HCT116 (cell line): ENCODE measurements at regions not wholly inside any gene's neighbourhood (a gene's known extent, or its start where the extent isn't known, plus 50 kb on each side); places are given as distances from the start of the nearest gene placed in this dataset.

Experiments
- ATAC-seq: fragments of 200-7000 bp; cut with Tn5 transposase; 2 replicates; pipeline ENCODE4 v1.9.1; 2020; ENCODE audit warnings: mild to moderate bottlenecking, moderate library complexity
- BruUV-seq: library from RNA; stranded (reverse); fragments of 400-500 nt; replicated peaks from 2 replicates; lab custom pipeline; 2021; lab: Mats Ljungman, UMichigan
- CTCF ChIA-PET: fragments of 300-600 bp; sonication (Branson Sonifier 250); formaldehyde crosslinking; loops from one replicate; lab custom pipeline; 2021; ENCODE audit warnings: antibody characterized with exemption; lab: Charles Lee
- POLR2A ChIA-PET: fragments of 300-600, 350-600 bp; sonication (Branson Sonifier 250); formaldehyde crosslinking; loops from one replicate; lab custom pipeline; 2021; ENCODE audit warnings: antibody characterized with exemption; lab: Charles Lee
- RAD21 ChIA-PET, 2 experiments: fragments of 300-600 bp; sonication (Branson Sonifier 250); formaldehyde crosslinking; loops; one replicate each; lab custom pipeline; 2023; ENCODE audit warnings: low total read pairs in 2 of 2; ENCODE audit not compliant: uncharacterized antibody in 2 of 2, unreplicated experiment in 2 of 2, low non-redundant PET in 1 of 2; lab: Charles Lee
- DNase-seq: peaks from one replicate; pipeline ENCODE4 v3.0.0-alpha.2; 2010; ENCODE audit warnings: low read depth, low spot score
- H2AFZ ChIP-seq: fragments of 200-600 bp; shearing (Covaris generic), sonication (generic); 2 replicates; pipeline ENCODE4 v1.6.1; 2017; ENCODE audit warnings: low read depth, mixed run types, mixed read lengths, antibody characterized with exemption, low read length; ENCODE audit not compliant: poor library complexity, severe bottlenecking
- H3K27ac ChIP-seq: 2 replicates; pipeline ENCODE4 v1.5.1; 2012; ENCODE audit warnings: low read depth, low read length
- H3K27me3 ChIP-seq: fragments of 200-600 bp; sonication (generic); 2 replicates; pipeline ENCODE4 v1.6.1; 2016; ENCODE audit warnings: mixed run types, low read length, mixed read lengths; ENCODE audit not compliant: insufficient read depth
- H3K36me3 ChIP-seq, 2 experiments: fragments of 200-500 bp in 1 of 2; fragments of 200-600 bp in 1 of 2; sonication (Bioruptor generic) in 1 of 2; sonication (generic) in 1 of 2; 2 replicates each; pipeline versions ENCODE4 v1.5.1 to v1.6.1; 2014 to 2016; ENCODE audit warnings: low read length in 2 of 2, inconsistent platforms in 1 of 2, mixed read lengths in 1 of 2, mixed run types in 1 of 2; ENCODE audit not compliant: insufficient read depth in 2 of 2, control insufficient read depth in 1 of 2
- H3K4me1 ChIP-seq, 2 experiments: fragments of 200-600 bp in 1 of 2; sonication (generic) in 1 of 2; 2 replicates each; pipeline versions ENCODE4 v1.5.1 to v1.6.1; 2012 to 2017; ENCODE audit warnings: low read length in 2 of 2, inconsistent platforms in 1 of 2, mild to moderate bottlenecking in 1 of 2, mixed read lengths in 1 of 2, mixed run types in 1 of 2, moderate library complexity in 1 of 2; ENCODE audit not compliant: insufficient read depth in 2 of 2, control insufficient read depth in 1 of 2
- H3K4me2 ChIP-seq: fragments of 200-600 bp; sonication (generic); 2 replicates; pipeline ENCODE4 v1.6.1; 2017; ENCODE audit warnings: mixed run types, low read length, mixed read lengths
- H3K4me3 ChIP-seq, 2 experiments: fragments of 200-600 bp in 1 of 2; sonication (generic) in 1 of 2; replicated peaks in 1 of 2; 2 replicates each; pipeline ENCODE4 v1.5.1; 2011 to 2016; ENCODE audit warnings: low read length in 2 of 2, control low read depth in 1 of 2, low read depth in 1 of 2, mild to moderate bottlenecking in 1 of 2, mixed read lengths in 1 of 2, mixed run types in 1 of 2
- H3K79me2 ChIP-seq: fragments of 200-600 bp; sonication (generic); 2 replicates; pipeline ENCODE4 v1.6.1; 2017; ENCODE audit warnings: mild to moderate bottlenecking, mixed run types, low read length, moderate library complexity, mixed read lengths; ENCODE audit not compliant: insufficient read depth
- H3K9ac ChIP-seq: fragments of 200-600 bp; sonication (generic); 2 replicates; pipeline ENCODE4 v1.6.1; 2016; ENCODE audit warnings: low read length, mixed read lengths
- H3K9me2 ChIP-seq: fragments of 200-600 bp; sonication (generic), shearing (Covaris generic); 2 replicates; pipeline ENCODE4 v1.6.1; 2017; ENCODE audit warnings: mixed run types, mild to moderate bottlenecking, moderate library complexity; ENCODE audit not compliant: insufficient read depth
- H3K9me3 ChIP-seq, 2 experiments: fragments of 200-500 bp in 1 of 2; fragments of 200-600 bp in 1 of 2; sonication (Bioruptor generic) in 1 of 2; sonication (generic) in 1 of 2; 2 replicates each; pipeline ENCODE4 v1.6.1; 2014 to 2017; ENCODE audit warnings: low read length in 2 of 2, mixed read lengths in 2 of 2, inconsistent platforms in 1 of 2, low read depth in 1 of 2, mild to moderate bottlenecking in 1 of 2, mixed run types in 1 of 2, moderate library complexity in 1 of 2; ENCODE audit not compliant: control insufficient read depth in 1 of 2, insufficient read depth in 1 of 2
- H4K20me1 ChIP-seq: fragments of 200-600 bp; sonication (generic), shearing (Covaris generic); 2 replicates; pipeline ENCODE4 v1.6.1; 2017; ENCODE audit warnings: mixed run types, mild to moderate bottlenecking, moderate library complexity; ENCODE audit not compliant: insufficient read depth
- CBX3 ChIP-seq: IDR thresholded peaks from 2 replicates; pipeline ENCODE4 v1.6.1; 2012; ENCODE audit warnings: low read depth
- CEBPB ChIP-seq: IDR thresholded peaks from 2 replicates; pipeline ENCODE4 v1.6.1; 2012; ENCODE audit warnings: low read depth
- CTCF ChIP-seq, 3 experiments: fragments of 200-600 bp in 1 of 3; sonication (generic) in 1 of 3; IDR thresholded peaks in 2 of 3; conservative IDR thresholded peaks in 1 of 3; 2 replicates each; pipeline ENCODE4 v1.5.1; 2012 to 2017; ENCODE audit warnings: low read depth in 2 of 3, low read length in 2 of 3, antibody characterized with exemption in 1 of 3, borderline replicate concordance in 1 of 3, control low read depth in 1 of 3, mild to moderate bottlenecking in 1 of 3, mixed read lengths in 1 of 3, mixed run types in 1 of 3, moderate library complexity in 1 of 3; ENCODE audit not compliant: insufficient read depth in 1 of 3
- EZH2phosphoT487 ChIP-seq: fragments of 200-600 bp; IDR thresholded peaks from 2 replicates; pipeline ENCODE4 v1.6.1; 2018; ENCODE audit warnings: antibody characterized with exemption, borderline replicate concordance
- FOSL1 ChIP-seq: IDR thresholded peaks from 2 replicates; pipeline ENCODE4 v1.6.1; 2012; ENCODE audit warnings: low read depth
- RAD21 ChIP-seq: IDR thresholded peaks from 2 replicates; pipeline ENCODE4 v1.6.1; 2012; ENCODE audit warnings: low read depth, mild to moderate bottlenecking
- SIN3A ChIP-seq: IDR thresholded peaks from 2 replicates; pipeline ENCODE4 v1.6.1; 2012; ENCODE audit warnings: low read depth
- TCF7L2 ChIP-seq: IDR thresholded peaks from 2 replicates; pipeline ENCODE4 v1.7.0; 2011; ENCODE audit warnings: borderline replicate concordance, inconsistent platforms; ENCODE audit not compliant: insufficient read depth, insufficient read length; ENCODE audit errors: extremely low read depth
- ZBTB33 ChIP-seq: IDR thresholded peaks from 2 replicates; pipeline ENCODE4 v1.6.1; 2011; ENCODE audit warnings: mild to moderate bottlenecking, low read length, moderate library complexity; ENCODE audit not compliant: insufficient replicate concordance; ENCODE audit errors: extremely low read depth
- ZFX ChIP-seq: fragments of 450-650 bp; IDR thresholded peaks from 2 replicates; pipeline ENCODE4 v1.6.1; 2017
- intact Hi-C: fragments of 100-400 bp; cut with micrococcal nuclease; formaldehyde crosslinking; loops from 2 replicates; pipeline ENCODE4 v1.10.0; 2022
- TF ChIP-seq, protein P1 (sequence below): IDR thresholded peaks from 2 replicates; pipeline ENCODE4 v1.6.1; 2012; ENCODE audit warnings: low read depth
- TF ChIP-seq, protein P2 (sequence below): IDR thresholded peaks from 2 replicates; pipeline ENCODE4 v1.6.1; 2012

- TF ChIP-seq, protein P1, sequence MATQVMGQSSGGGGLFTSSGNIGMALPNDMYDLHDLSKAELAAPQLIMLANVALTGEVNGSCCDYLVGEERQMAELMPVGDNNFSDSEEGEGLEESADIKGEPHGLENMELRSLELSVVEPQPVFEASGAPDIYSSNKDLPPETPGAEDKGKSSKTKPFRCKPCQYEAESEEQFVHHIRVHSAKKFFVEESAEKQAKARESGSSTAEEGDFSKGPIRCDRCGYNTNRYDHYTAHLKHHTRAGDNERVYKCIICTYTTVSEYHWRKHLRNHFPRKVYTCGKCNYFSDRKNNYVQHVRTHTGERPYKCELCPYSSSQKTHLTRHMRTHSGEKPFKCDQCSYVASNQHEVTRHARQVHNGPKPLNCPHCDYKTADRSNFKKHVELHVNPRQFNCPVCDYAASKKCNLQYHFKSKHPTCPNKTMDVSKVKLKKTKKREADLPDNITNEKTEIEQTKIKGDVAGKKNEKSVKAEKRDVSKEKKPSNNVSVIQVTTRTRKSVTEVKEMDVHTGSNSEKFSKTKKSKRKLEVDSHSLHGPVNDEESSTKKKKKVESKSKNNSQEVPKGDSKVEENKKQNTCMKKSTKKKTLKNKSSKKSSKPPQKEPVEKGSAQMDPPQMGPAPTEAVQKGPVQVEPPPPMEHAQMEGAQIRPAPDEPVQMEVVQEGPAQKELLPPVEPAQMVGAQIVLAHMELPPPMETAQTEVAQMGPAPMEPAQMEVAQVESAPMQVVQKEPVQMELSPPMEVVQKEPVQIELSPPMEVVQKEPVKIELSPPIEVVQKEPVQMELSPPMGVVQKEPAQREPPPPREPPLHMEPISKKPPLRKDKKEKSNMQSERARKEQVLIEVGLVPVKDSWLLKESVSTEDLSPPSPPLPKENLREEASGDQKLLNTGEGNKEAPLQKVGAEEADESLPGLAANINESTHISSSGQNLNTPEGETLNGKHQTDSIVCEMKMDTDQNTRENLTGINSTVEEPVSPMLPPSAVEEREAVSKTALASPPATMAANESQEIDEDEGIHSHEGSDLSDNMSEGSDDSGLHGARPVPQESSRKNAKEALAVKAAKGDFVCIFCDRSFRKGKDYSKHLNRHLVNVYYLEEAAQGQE, result no peak
- TF ChIP-seq TCF7L2, result no peak
Observed at GRCh38 chr17:34762078-34762477, 182.7 kb downstream of the TMEM132E start (continued).

DNA sequence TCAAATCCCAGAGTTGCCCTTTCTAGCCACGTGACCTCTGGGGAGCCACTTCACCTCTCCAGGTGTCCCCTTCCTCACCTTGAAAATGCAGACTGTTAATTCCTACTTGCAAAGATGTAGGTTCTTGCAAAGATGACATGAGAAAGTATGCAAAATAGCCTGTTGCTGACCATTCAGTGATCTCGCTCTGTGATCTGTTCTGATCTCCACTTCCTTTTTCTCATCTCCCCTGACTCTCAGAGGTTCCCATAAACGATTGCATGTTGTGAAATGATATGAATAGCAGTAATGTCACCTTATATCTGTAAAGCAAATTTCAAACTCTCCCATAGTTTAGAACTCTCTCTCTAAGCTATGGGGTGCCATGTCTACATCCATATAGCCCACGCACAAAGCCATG is 182.3 kb downstream of the TMEM132E start:
- no peak overlapping the region for H2AFZ ChIP-seq
- H3K4me1 ChIP-seq, result peaks cover 0 to under 1% of the 10 kb centered on the region in 2 experiments; a peak in 1 of 4 replicates
- H3K27ac ChIP-seq, result no peak overlapping the region
- H3K9me3 ChIP-seq, result no peaks in the 10 kb centered on the region
- ATAC-seq (no peak), DNase-seq (no peak)
- no peaks in the 10 kb centered on the region for H4K20me1 ChIP-seq
- POLR2A ChIA-PET, result no interaction called here
- H3K4me2 ChIP-seq, result no peak overlapping the region
- H3K36me3 ChIP-seq, result no peaks in the 10 kb centered on the region
- H3K9ac ChIP-seq, result no peak overlapping the region
- no TSS peak for BruUV-seq
- H3K4me3 ChIP-seq, result no peak overlapping the region
- intact Hi-C loops, result no loop called here
- no peaks in the 10 kb centered on the region for H3K79me2 ChIP-seq
- RAD21 ChIA-PET, result no interaction called here
- TF ChIP-seq CTCF (IDR thresholded peaks at IDR 0.05 in 2 of 3, conservative IDR thresholded peaks at IDR 0.05 in 1 of 3; ENCODE audit: borderline replicate concordance in 1 of 3, insufficient read depth in 1 of 3, low read depth in 2 of 3, low read length in 2 of 3), result no peak
- TF ChIP-seq, protein P2, sequence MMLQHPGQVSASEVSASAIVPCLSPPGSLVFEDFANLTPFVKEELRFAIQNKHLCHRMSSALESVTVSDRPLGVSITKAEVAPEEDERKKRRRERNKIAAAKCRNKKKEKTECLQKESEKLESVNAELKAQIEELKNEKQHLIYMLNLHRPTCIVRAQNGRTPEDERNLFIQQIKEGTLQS, result no peak
- TF ChIP-seq CBX3, result no peak
- no peak for TF ChIP-seq FOSL1
- TF ChIP-seq CEBPB, result no peak
- TF ChIP-seq ZBTB33, result no peak
- no peak for TF ChIP-seq SIN3A
- TF ChIP-seq RAD21, result no peak
- TF ChIP-seq ZFX, result no peak
- no peak for TF ChIP-seq EZH2phosphoT487
- CTCF ChIA-PET, result no interaction called here
- peaks cover 70% of the 10 kb centered on the region for H3K27me3 ChIP-seq
- no peaks in the 10 kb centered on the region for H3K9me2 ChIP-seq
